Spinal cord (tissue), 9 donors: ENCODE measurements at regions not wholly inside any gene's neighbourhood (a gene's known extent, or its start where the extent isn't known, plus 50 kb on each side); places are given as distances from the start of the nearest gene placed in this dataset.

Experiments used
- DNase-seq, 6 donors: peaks; one replicate each; pipeline versions ENCODE4 v3.0.0 to v3.0.0-alpha.2; 2013 to 2015; ENCODE audit warnings: low spot score in 6 of 6, low read depth in 4 of 6
- H3K27ac ChIP-seq: one replicate; pipeline ENCODE4 v1.5.1; 2013; ENCODE audit warnings: low read depth, low read length, control low read depth
- H3K27me3 ChIP-seq: one replicate; pipeline ENCODE4 v1.6.1; 2013; ENCODE audit warnings: low read length; ENCODE audit not compliant: control insufficient read depth, insufficient read depth
- H3K36me3 ChIP-seq: one replicate; pipeline ENCODE4 v1.6.1; 2013; ENCODE audit warnings: low read length; ENCODE audit not compliant: control insufficient read depth, insufficient read depth
- H3K4me1 ChIP-seq: one replicate; pipeline ENCODE4 v1.6.1; 2013; ENCODE audit warnings: low read length; ENCODE audit not compliant: control insufficient read depth, insufficient read depth
- H3K4me3 ChIP-seq: one replicate; pipeline ENCODE4 v1.5.1; 2013; ENCODE audit warnings: low read depth, low read length, control low read depth
- H3K9me3 ChIP-seq: one replicate; pipeline ENCODE4 v1.6.1; 2013; ENCODE audit warnings: low read length; ENCODE audit not compliant: control insufficient read depth, insufficient read depth
- WGBS: methylation state at CpG from one replicate; pipeline ENCODE4 v1.1.5; 2013; ENCODE audit warnings: missing lambda C conversion rate; ENCODE audit not compliant: insufficient coverage; 5-methylcytosine and 5-hydroxymethylcytosine counted together
- donor health status: healthy.

DNA sequence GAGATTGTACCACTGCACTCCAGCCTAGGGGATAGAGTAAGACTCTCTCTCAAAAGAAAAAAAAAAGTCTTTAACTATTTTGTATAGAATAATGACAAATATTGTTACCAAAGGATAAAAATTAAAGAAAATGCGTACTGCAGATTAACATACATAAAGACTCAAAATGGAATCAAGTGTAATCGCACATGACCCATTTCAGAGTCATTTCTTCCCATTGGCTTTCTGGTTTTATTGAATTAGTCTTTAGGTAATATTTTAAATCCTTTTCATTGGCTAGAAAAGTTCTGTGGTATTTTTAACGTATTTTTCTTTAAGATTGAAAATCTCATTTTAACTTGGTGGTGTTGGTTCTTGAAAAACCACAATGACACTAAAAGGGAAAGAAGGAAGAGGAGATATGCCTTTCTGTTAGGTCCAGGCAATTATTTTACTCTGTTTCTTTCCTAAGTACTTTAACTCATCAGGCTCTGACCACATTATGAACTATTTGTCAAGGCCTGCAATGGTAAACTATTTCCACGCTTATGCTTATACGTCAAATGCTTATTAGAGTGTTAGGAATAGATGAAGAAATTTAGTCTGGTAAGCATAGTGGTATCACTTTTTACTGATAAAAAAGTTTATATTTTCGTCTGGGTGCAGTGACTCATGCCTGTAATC lies 52.3 kb downstream of the PLEKHG1 start:
- no peaks in the 10 kb centered on the region for H3K36me3 ChIP-seq
- no peak overlapping the region for H3K4me3 ChIP-seq
- WGBS, result 100% methylated on average over 2 of the region's 6 CpGs
- H3K9me3 ChIP-seq, result no peaks in the 10 kb centered on the region
- no peak for DNase-seq
- H3K4me1 ChIP-seq, result peaks cover 5% of the 10 kb centered on the region
- H3K27ac ChIP-seq, result no peak overlapping the region
- no peaks in the 10 kb centered on the region for H3K27me3 ChIP-seq

DNA sequence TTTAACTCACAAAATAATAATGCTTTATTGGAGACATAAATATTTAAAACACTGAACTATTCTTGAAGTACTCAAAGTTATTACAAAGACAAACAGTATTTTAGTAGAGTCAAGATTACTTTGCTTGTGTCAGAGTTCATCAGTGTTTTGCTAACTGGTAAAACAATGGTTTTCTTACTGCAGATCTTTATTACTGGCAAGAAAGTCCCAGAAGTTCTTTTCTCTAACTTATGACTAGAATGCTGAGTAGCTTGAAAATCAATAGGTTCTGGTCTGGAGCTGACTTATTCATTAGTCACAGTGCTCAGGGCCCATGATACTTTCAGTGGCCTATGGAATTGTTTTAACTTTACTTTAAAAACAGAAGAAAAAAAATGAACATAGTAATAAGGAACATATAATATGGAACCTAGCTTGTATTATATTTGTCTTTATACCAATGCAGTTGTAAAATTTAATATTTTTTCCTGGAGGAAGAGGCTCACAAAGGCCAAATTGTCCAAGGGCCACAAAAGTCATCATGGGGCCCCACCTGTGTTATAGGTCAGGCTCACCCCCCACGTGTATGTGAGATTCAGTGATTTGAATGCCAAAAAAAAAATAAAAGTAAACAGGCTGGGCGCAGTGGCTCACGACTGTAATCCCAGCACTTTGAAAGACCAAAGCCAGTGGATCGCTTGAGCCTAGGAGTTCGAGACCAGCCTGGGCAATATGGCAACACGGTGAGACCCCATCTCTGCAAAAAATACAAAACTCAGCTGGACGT lies 53.3 kb downstream of the PLEKHG1 start:
- no peak overlapping the region for H3K27ac ChIP-seq
- H3K4me3 ChIP-seq, result no peak overlapping the region
- H3K27me3 ChIP-seq, result no peaks in the 10 kb centered on the region
- peaks cover 5% of the 10 kb centered on the region for H3K4me1 ChIP-seq
- H3K36me3 ChIP-seq, result no peaks in the 10 kb centered on the region
- DNase-seq, result peak in 1 of 6 donors; percentile 28
- WGBS, result 83% methylated on average over 6 of the region's 7 CpGs
- H3K9me3 ChIP-seq, result no peaks in the 10 kb centered on the region

DNA sequence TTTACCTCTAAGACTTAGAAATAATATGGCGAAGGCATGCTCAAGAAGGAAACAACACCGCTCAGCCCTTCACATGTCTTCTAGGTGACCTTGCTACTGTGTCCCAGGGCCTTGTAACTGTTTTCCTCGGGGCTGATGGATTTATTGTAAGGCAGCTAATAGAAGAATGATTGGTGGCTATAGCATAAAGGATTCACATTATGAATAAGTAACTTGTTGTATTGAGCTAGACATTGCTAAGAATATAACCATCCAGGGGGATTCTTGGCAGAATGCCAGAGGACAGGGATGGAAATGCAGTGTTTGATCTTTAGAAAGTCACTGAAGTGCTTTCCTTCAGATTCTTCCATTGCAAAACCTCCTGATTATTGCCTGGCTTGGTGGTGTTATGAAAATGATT lies 54.9 kb downstream of the PLEKHG1 start:
- Histone ChIP-seq H3K4me3 (no peak overlapping the region), H3K27ac (no peak overlapping the region), H3K9me3 (no peaks in the 10 kb centered on the region), H3K4me1 (peaks cover 5% of the 10 kb centered on the region), H3K27me3 (no peaks in the 10 kb centered on the region), H3K36me3 (no peaks in the 10 kb centered on the region)
- peak in 3 of 6 donors; percentile 23 to 90 (median 45) for DNase-seq
- 81% methylated on average over 3 of the region's 3 CpGs for WGBS

DNA sequence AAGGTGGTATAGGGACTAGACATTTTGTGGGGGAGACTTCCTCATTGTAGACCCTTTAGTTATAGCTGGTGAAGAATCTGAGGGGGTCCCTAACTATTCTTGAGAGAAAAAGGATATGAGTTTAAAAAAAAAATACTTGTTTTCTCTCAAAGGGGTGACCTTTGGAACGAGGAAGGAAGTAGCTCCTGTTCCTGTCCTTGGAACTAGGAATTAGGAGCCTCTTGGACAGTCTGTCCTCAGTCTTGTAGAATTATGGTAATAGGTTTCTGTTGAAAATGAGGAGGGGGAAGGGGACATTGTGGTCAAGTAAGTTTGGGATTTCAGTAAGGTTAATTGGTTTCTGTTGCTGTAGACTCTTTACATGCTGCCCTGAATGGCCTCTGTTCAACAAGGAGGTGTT lies 56.5 kb downstream of the PLEKHG1 start:
- Histone ChIP-seq H3K27me3 (no peaks in the 10 kb centered on the region), H3K9me3 (no peaks in the 10 kb centered on the region), H3K36me3 (no peaks in the 10 kb centered on the region), H3K4me3 (no peak overlapping the region), H3K27ac (no peak overlapping the region), H3K4me1 (peaks cover 5% of the 10 kb centered on the region)
- 83% methylated on average over 1 of the region's 1 CpG for WGBS
- no peak for DNase-seq

DNA sequence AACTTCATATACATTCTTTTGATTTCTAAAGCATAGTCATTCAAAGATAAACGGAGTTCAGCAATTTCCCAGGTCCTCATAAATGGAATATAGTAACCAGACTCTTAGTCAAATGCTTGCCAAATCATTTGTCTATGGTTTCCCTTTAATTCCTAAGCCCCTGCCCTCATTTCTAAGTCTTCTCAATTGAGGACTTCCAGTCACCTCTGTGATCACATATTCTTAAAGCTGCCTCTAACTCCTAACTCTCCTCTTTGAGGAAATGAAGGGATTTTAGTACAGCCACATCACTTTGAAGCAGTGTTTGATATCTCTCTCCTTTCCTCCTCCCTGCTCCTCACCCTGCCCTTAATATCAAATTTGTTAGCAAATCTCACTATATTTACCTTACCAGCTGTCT lies 58.7 kb downstream of the PLEKHG1 start:
- Histone ChIP-seq H3K9me3 (no peaks in the 10 kb centered on the region), H3K27me3 (no peaks in the 10 kb centered on the region), H3K27ac (no peak overlapping the region), H3K4me3 (no peak overlapping the region), H3K36me3 (no peaks in the 10 kb centered on the region), H3K4me1 (peaks cover 5% of the 10 kb centered on the region)
- DNase-seq, result no peak
- WGBS, result 100% methylated on average over 1 of the region's 1 CpG

DNA sequence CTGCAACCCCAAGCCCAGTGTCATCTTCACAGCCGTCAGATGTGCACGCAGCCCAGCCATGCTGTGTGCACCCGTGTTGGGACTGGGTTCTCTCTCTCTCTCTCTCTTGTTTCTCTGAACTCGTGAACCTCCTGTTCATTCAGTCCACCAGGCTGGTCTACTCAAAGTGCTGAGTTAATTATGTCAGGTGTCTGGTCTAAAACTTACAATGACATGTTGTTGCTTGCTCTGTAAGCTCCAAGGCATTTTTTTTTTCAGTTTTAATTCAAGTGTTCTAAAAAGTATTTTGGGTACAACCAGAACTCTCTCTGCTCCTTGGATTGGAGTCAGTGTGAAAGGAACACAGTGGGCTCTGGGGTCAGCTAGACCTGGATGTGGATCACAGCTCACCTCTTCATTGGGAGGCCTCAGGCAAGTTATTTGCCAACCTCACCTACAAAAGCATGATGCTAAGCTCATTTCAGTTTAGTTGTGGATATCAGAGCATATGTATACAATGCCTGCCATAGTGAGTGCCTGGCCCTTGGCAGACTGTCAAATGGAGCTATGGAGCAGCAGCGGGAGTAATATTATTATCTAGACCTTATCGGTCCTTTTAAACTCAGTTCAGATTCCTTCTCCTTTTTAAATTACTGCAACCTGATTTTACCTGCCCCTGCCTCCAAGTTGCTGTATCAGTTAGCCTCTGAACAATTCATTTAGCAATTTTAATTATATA lies 59.5 kb downstream of the PLEKHG1 start:
- H3K4me1 ChIP-seq, result peaks cover 2% of the 10 kb centered on the region
- no peaks in the 10 kb centered on the region for H3K9me3 ChIP-seq
- no CpG with 5 or more reads among the region's 6 CpGs for whole genome bisulfite sequencing
- no peaks in the 10 kb centered on the region for H3K27me3 ChIP-seq
- H3K27ac ChIP-seq, result no peak overlapping the region
- H3K36me3 ChIP-seq, result no peaks in the 10 kb centered on the region
- no peak overlapping the region for H3K4me3 ChIP-seq
- no peak for DNase-seq

GRCh38 chr6:150661216-150662007 lies 61.7 kb downstream of the PLEKHG1 start:
- Histone ChIP-seq H3K27me3 (no peaks in the 10 kb centered on the region), H3K4me1 (peaks cover 4% of the 10 kb centered on the region), H3K36me3 (no peaks in the 10 kb centered on the region), H3K4me3 (no peak overlapping the region), H3K27ac (no peak overlapping the region), H3K9me3 (no peaks in the 10 kb centered on the region)
- 100% methylated on average over 1 of the region's 4 CpGs for WGBS
- DNase-seq, result peak in 1 of 6 donors; percentile 27

GRCh38 chr6:150662814-150663213 lies 63.1 kb downstream of the PLEKHG1 start:
- no peak for DNase-seq
- Histone ChIP-seq H3K9me3 (no peaks in the 10 kb centered on the region), H3K4me3 (no peak overlapping the region), H3K4me1 (peaks cover 4% of the 10 kb centered on the region), H3K27ac (no peak overlapping the region), H3K36me3 (no peaks in the 10 kb centered on the region), H3K27me3 (no peaks in the 10 kb centered on the region)
- 50% methylated on average over 1 of the region's 5 CpGs for WGBS

DNA sequence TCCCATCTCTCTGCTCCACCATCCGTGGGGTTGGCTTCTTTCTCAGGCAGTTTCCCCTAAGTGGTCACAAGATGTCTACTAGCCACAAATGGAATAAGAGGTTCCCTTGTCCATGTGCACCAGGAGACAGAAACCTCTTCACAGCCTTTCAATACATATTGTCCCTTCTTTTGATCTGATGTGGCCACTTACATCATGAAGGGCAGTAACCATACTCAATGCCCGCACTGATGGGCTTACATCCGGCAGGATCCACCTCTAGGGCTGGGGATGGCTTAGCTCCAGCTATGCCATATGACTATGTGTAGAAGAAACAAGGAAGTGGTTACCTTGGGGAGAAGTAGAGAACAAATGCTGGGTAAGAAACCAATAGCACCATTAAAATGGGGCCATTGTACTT lies 64.4 kb downstream of the PLEKHG1 start:
- no peak for DNase-seq
- no peaks in the 10 kb centered on the region for H3K9me3 ChIP-seq
- peaks cover 4% of the 10 kb centered on the region for H3K4me1 ChIP-seq
- no peak overlapping the region for H3K4me3 ChIP-seq
- no peak overlapping the region for H3K27ac ChIP-seq
- H3K36me3 ChIP-seq, result no peaks in the 10 kb centered on the region
- H3K27me3 ChIP-seq, result no peaks in the 10 kb centered on the region
- 90% methylated on average over 2 of the region's 3 CpGs for WGBS
